ENCODE measurements at regions not wholly inside any gene's neighbourhood (a gene's known extent, or its start where the extent isn't known, plus 50 kb on each side); places are given as distances from the start of the nearest gene placed in this dataset.

DNA sequence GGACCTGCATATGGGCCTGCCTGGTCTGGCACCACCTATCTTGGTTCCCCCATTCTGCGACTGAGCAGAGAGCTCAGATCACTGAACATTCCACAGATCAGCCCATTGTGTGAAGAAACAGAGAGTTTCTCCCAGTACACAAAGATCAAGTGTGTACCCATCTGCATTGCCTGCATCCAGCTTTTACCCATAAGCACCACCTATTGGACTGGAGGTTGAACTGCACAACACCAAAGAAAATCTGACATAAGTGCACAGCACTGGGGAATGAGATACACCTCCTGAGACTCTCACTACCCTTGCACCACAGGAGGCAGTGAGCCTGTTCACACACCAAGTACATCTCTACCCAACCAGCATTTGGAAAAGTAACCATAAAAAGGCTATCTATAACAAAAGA lies 362.6 kb upstream of the CLEC14A start:
- no peaks in the 10 kb centered on the region for H3K79me1 ChIP-seq (ENCODE audit: low read depth in 1 of 2, low read length in 2 of 2)
- no peak overlapping the region for H2BK120ac ChIP-seq (ENCODE audit: low read depth, low read length)
- no peak overlapping the region for H2BK15ac ChIP-seq (ENCODE audit: low read depth, low read length)
- in situ Hi-C loops (cut with MboI; ENCODE audit: low sequenced_read_pairs): no loop called here
- H3K27ac ChIP-seq (ENCODE audit: insufficient read depth, low read length): no peak overlapping the region
- no TSS peak for BruUV-seq (replicated peaks)
- H3K23ac ChIP-seq (ENCODE audit: low read depth, low read length): no peak overlapping the region
- no peak for ATAC-seq (ENCODE audit: low read depth)
- no peak overlapping the region for H3K4me3 ChIP-seq (ENCODE audit: insufficient read depth, low read depth, low read length)
- no peak overlapping the region for H4K91ac ChIP-seq (ENCODE audit: insufficient read depth, low read depth, low read length)
- no peaks in the 10 kb centered on the region for H3K9me3 ChIP-seq (ENCODE audit: control insufficient read depth, insufficient read depth, low read length)
- DNase-seq: no peak
- H3K56ac ChIP-seq (ENCODE audit: extremely low read depth, insufficient read depth, low read length): no peak overlapping the region
- no peak overlapping the region for H3K4me2 ChIP-seq (ENCODE audit: low read depth, low read length)
- no peak overlapping the region for H2AK9ac ChIP-seq (replicated peaks; ENCODE audit: low read depth, low read length, poor library complexity)
- H2BK5ac ChIP-seq (ENCODE audit: low read depth, low read length, poor library complexity, severe bottlenecking): no peak overlapping the region
- no peak overlapping the region for H3K4ac ChIP-seq (ENCODE audit: low read depth, low read length)
- POLR2A ChIA-PET (ENCODE audit: unreplicated experiment): no interaction called here
- H3K9ac ChIP-seq (ENCODE audit: low read depth, low read length): no peak overlapping the region
- H2BK20ac ChIP-seq (ENCODE audit: low read depth, low read length): no peak overlapping the region
- H2AK5ac ChIP-seq (ENCODE audit: low read depth, low read length): no peak overlapping the region
- H2AFZ ChIP-seq (replicated peaks; ENCODE audit: low read length, poor library complexity): no peak overlapping the region
- TF ChIP-seq MAFK (IDR thresholded peaks at IDR 0.05; ENCODE audit: low read depth, low read length): no peak
- TF ChIP-seq RFX5 (IDR thresholded peaks at IDR 0.05; ENCODE audit: low read depth, low read length): no peak
- TF ChIP-seq MXI1 (IDR thresholded peaks at IDR 0.05; ENCODE audit: borderline replicate concordance, low read depth, low read length): no peak
- TF ChIP-seq, protein P1, sequence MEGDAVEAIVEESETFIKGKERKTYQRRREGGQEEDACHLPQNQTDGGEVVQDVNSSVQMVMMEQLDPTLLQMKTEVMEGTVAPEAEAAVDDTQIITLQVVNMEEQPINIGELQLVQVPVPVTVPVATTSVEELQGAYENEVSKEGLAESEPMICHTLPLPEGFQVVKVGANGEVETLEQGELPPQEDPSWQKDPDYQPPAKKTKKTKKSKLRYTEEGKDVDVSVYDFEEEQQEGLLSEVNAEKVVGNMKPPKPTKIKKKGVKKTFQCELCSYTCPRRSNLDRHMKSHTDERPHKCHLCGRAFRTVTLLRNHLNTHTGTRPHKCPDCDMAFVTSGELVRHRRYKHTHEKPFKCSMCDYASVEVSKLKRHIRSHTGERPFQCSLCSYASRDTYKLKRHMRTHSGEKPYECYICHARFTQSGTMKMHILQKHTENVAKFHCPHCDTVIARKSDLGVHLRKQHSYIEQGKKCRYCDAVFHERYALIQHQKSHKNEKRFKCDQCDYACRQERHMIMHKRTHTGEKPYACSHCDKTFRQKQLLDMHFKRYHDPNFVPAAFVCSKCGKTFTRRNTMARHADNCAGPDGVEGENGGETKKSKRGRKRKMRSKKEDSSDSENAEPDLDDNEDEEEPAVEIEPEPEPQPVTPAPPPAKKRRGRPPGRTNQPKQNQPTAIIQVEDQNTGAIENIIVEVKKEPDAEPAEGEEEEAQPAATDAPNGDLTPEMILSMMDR (conservative IDR thresholded peaks at IDR 0.05; ENCODE audit: low read depth, low read length): no peak
- TF ChIP-seq CEBPB (IDR thresholded peaks at IDR 0.05; ENCODE audit: low read depth, low read length): no peak
- no peak for TF ChIP-seq NFE2L2 (IDR thresholded peaks at IDR 0.05; ENCODE audit: low read depth, low read length)
- TF ChIP-seq CHD1 (IDR thresholded peaks at IDR 0.05; ENCODE audit: low read depth, low read length): no peak
- no peak for TF ChIP-seq RCOR1 (IDR thresholded peaks at IDR 0.05; ENCODE audit: insufficient replicate concordance, low read length)
- no peak for TF ChIP-seq FOS (IDR thresholded peaks at IDR 0.05; ENCODE audit: low read depth, low read length)
- TF ChIP-seq, protein P2, sequence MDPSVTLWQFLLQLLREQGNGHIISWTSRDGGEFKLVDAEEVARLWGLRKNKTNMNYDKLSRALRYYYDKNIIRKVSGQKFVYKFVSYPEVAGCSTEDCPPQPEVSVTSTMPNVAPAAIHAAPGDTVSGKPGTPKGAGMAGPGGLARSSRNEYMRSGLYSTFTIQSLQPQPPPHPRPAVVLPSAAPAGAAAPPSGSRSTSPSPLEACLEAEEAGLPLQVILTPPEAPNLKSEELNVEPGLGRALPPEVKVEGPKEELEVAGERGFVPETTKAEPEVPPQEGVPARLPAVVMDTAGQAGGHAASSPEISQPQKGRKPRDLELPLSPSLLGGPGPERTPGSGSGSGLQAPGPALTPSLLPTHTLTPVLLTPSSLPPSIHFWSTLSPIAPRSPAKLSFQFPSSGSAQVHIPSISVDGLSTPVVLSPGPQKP (IDR thresholded peaks at IDR 0.05; ENCODE audit: borderline replicate concordance, low read depth, low read length): no peak
- TF ChIP-seq POLR2A (IDR thresholded peaks at IDR 0.05; ENCODE audit: low read depth, low read length): no peak
- no peak overlapping the region for H3K14ac ChIP-seq (replicated peaks; ENCODE audit: low read depth, low read length)
- CTCF ChIA-PET: no interaction called here
- WGBS, 2 experiments (ENCODE audit: extremely low coverage in 2 of 2, insufficient read length in 1 of 2): no CpG with 5 or more reads among the region's 1 CpG
- no peak overlapping the region for H4K5ac ChIP-seq (ENCODE audit: low read depth, low read length)
- intact Hi-C loops (cut with micrococcal nuclease): no loop called here
- no peaks in the 10 kb centered on the region for H4K20me1 ChIP-seq (ENCODE audit: insufficient read depth, low read length)
- H3K18ac ChIP-seq (ENCODE audit: low read depth, low read length): no peak overlapping the region
- H3K4me1 ChIP-seq (ENCODE audit: control insufficient read depth, insufficient read depth, low read length): no peaks in the 10 kb centered on the region
- H3K36me3 ChIP-seq (ENCODE audit: control insufficient read depth, insufficient read depth, low read length): no peaks in the 10 kb centered on the region
- no peaks in the 10 kb centered on the region for H3K9me1 ChIP-seq (ENCODE audit: insufficient read depth, low read length)
- no peaks in the 10 kb centered on the region; the same call in 1 of the 2 replicates for H3K27me3 ChIP-seq (ENCODE audit: control insufficient read depth, insufficient read depth, low read length)
- H4K8ac ChIP-seq (ENCODE audit: low read depth in 2 of 2, low read length in 2 of 2): no peak overlapping the region
- dilution Hi-C loops (cut with HindIII; ENCODE audit: low sequenced_read_pairs, unreplicated experiment): no loop called here
